OCI-LY1 (cell line): ENCODE measurements at regions not wholly inside any gene's neighbourhood (a gene's known extent, or its start where the extent isn't known, plus 50 kb on each side); places are given as distances from the start of the nearest gene placed in this dataset.

Source experiments
- CTCF ChIP-seq: fragments of 200-600 bp; sonication (generic), shearing (Covaris generic); IDR thresholded peaks from 2 replicates; pipeline ENCODE4 v1.5.1; 2017; ENCODE audit warnings: mild to moderate bottlenecking, antibody characterized with exemption, low read length, moderate library complexity, mixed read lengths
- EZH2 ChIP-seq: fragments of 200-600 bp; sonication (generic), shearing (Covaris generic); IDR thresholded peaks from 2 replicates; pipeline ENCODE4 v1.8.0; 2017; ENCODE audit warnings: borderline replicate concordance, mixed run types, mild to moderate bottlenecking, antibody characterized with exemption, low read length, moderate library complexity, mixed read lengths

GRCh38 chr13:34619326-34619725, 322.7 kb upstream of the NBEA start:
- TF ChIP-seq CTCF = no peak
- TF ChIP-seq EZH2 = no peak
